ENCODE measurements at regions not wholly inside any gene's neighbourhood (a gene's known extent, or its start where the extent isn't known, plus 50 kb on each side); places are given as distances from the start of the nearest gene placed in this dataset.

DNA sequence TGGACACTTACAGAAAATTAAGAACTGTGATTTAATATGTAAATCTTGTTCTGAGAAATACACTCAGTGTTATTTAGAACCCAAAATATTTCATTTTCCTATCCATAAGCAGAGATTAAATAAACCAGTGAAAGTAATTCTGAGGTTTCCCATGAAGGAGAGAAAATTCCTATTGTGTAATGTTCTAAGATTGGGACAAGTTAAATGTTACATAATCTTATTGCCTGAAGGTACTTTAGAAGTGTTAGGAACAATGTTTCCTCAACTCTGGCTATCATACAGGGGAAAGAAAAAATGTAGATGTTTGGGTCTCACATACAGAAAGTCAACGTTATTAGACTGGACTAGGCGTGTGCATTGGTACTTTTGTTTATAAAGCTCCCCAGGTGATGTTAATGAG lies 281.9 kb upstream of the SYT10 start:
- no peak overlapping the region for H2AFZ ChIP-seq (ENCODE audit: low read depth, low read length)
- H3K4me3 Mint-ChIP-seq (ENCODE audit: unreplicated experiment): no peak overlapping the region
- H3K27me3 ChIP-seq (ENCODE audit: insufficient read depth, low read length): no peaks in the 10 kb centered on the region
- no peaks in the 10 kb centered on the region for H3K79me2 ChIP-seq (ENCODE audit: insufficient read depth, low read length)
- no peaks in the 10 kb centered on the region for H3K4me1 Mint-ChIP-seq (ENCODE audit: low read depth, unreplicated experiment)
- DNase-seq (ENCODE audit: low read depth) (no peak), FAIRE-seq (no peak)
- H3K27ac Mint-ChIP-seq (ENCODE audit: unreplicated experiment): no peak overlapping the region
- no peaks in the 10 kb centered on the region for H4K20me1 ChIP-seq (ENCODE audit: insufficient read depth, low read length)
- no peaks in the 10 kb centered on the region for H3K4me1 ChIP-seq (ENCODE audit: insufficient read depth, low read length)
- H3K9me3 ChIP-seq (ENCODE audit: insufficient read depth, low read depth, low read length): peaks cover 3% of the 10 kb centered on the region
- H3K4me2 ChIP-seq (ENCODE audit: low read length): no peak overlapping the region
- no peaks in the 10 kb centered on the region for H3K27me3 Mint-ChIP-seq (ENCODE audit: low read depth, unreplicated experiment)
- H3K9ac ChIP-seq (ENCODE audit: low read length): no peak overlapping the region
- H3K36me3 ChIP-seq (ENCODE audit: insufficient read depth, low read length): no peaks in the 10 kb centered on the region
- H3K36me3 Mint-ChIP-seq (ENCODE audit: low read depth, unreplicated experiment): no peaks in the 10 kb centered on the region
- no peak overlapping the region for H3K4me3 ChIP-seq (ENCODE audit: insufficient read depth, low read depth, low read length)
- no peak overlapping the region for H3K27ac ChIP-seq (ENCODE audit: low read depth, low read length)
- no peaks in the 10 kb centered on the region for H3K9me3 Mint-ChIP-seq (ENCODE audit: unreplicated experiment)
- TF ChIP-seq CTCF (IDR thresholded peaks at IDR 0.05; ENCODE audit: insufficient read depth, low read depth, low read length) (no peak), EZH2 (IDR thresholded peaks at IDR 0.05; ENCODE audit: insufficient read depth, low read length) (no peak)

- Histone ChIP-seq H3K4me2 (ENCODE audit: low read length) (no peak overlapping the region), H3K27me3 (ENCODE audit: insufficient read depth, low read length) (no peaks in the 10 kb centered on the region), H3K79me2 (ENCODE audit: insufficient read depth, low read length) (no peaks in the 10 kb centered on the region), H3K36me3 (ENCODE audit: insufficient read depth, low read length) (no peaks in the 10 kb centered on the region), H4K20me1 (ENCODE audit: insufficient read depth, low read length) (no peaks in the 10 kb centered on the region), H2AFZ (ENCODE audit: low read depth, low read length) (no peak overlapping the region), H3K9me3 (ENCODE audit: insufficient read depth, low read depth, low read length) (no peaks in the 10 kb centered on the region), H3K4me3 (ENCODE audit: insufficient read depth, low read depth, low read length) (no peak overlapping the region), H3K27ac (ENCODE audit: low read depth, low read length) (no peak overlapping the region), H3K9ac (ENCODE audit: low read length) (no peak overlapping the region), H3K4me1 (ENCODE audit: insufficient read depth, low read length) (no peaks in the 10 kb centered on the region)
- Mint-ChIP-seq H3K36me3 (ENCODE audit: low read depth, unreplicated experiment) (no peaks in the 10 kb centered on the region), H3K27me3 (ENCODE audit: low read depth, unreplicated experiment) (no peaks in the 10 kb centered on the region), H3K4me3 (ENCODE audit: unreplicated experiment) (no peak overlapping the region), H3K4me1 (ENCODE audit: low read depth, unreplicated experiment) (no peaks in the 10 kb centered on the region), H3K9me3 (ENCODE audit: unreplicated experiment) (peaks cover 9% of the 10 kb centered on the region), H3K27ac (ENCODE audit: unreplicated experiment) (no peak overlapping the region)
- no peak for TF ChIP-seq EZH2 (IDR thresholded peaks at IDR 0.05; ENCODE audit: insufficient read depth, low read length)
- no peak for FAIRE-seq
- no peak for DNase-seq (ENCODE audit: low read depth)
These were observed 285.2 kb upstream of the SYT10 start for GRCh38 chr12:33724867-33725266.

- no peaks in the 10 kb centered on the region for H3K4me1 Mint-ChIP-seq (ENCODE audit: low read depth, unreplicated experiment)
- no peaks in the 10 kb centered on the region for H3K27me3 ChIP-seq (ENCODE audit: insufficient read depth, low read length)
- no peaks in the 10 kb centered on the region for H3K4me1 ChIP-seq (ENCODE audit: insufficient read depth, low read length)
- H3K79me2 ChIP-seq (ENCODE audit: insufficient read depth, low read length): no peaks in the 10 kb centered on the region
- no peak overlapping the region for H2AFZ ChIP-seq (ENCODE audit: low read depth, low read length)
- no peaks in the 10 kb centered on the region for H3K9me3 ChIP-seq (ENCODE audit: insufficient read depth, low read depth, low read length)
- no peak overlapping the region for H3K9ac ChIP-seq (ENCODE audit: low read length)
- H3K9me3 Mint-ChIP-seq (ENCODE audit: unreplicated experiment): no peaks in the 10 kb centered on the region
- no peak overlapping the region for H3K27ac ChIP-seq (ENCODE audit: low read depth, low read length)
- no peak for FAIRE-seq
- no peak for DNase-seq (ENCODE audit: low read depth)
- no peak overlapping the region for H3K4me2 ChIP-seq (ENCODE audit: low read length)
- no peak for TF ChIP-seq CTCF (IDR thresholded peaks at IDR 0.05; ENCODE audit: insufficient read depth, low read depth, low read length)
- TF ChIP-seq EZH2 (IDR thresholded peaks at IDR 0.05; ENCODE audit: insufficient read depth, low read length): no peak
- H3K27me3 Mint-ChIP-seq (ENCODE audit: low read depth, unreplicated experiment): no peaks in the 10 kb centered on the region
- no peak overlapping the region for H3K4me3 ChIP-seq (ENCODE audit: insufficient read depth, low read depth, low read length)
- H3K27ac Mint-ChIP-seq (ENCODE audit: unreplicated experiment): no peak overlapping the region
- no peaks in the 10 kb centered on the region for H4K20me1 ChIP-seq (ENCODE audit: insufficient read depth, low read length)
- H3K4me3 Mint-ChIP-seq (ENCODE audit: unreplicated experiment): no peak overlapping the region
- H3K36me3 ChIP-seq (ENCODE audit: insufficient read depth, low read length): no peaks in the 10 kb centered on the region
- H3K36me3 Mint-ChIP-seq (ENCODE audit: low read depth, unreplicated experiment): no peaks in the 10 kb centered on the region
These were observed 287.4 kb upstream of the ALG10 start for GRCh38 chr12:33734871-33735270.

All from astrocyte (in vitro differentiated cells and primary cell).